A673 (cell line): ENCODE measurements at regions not wholly inside any gene's neighbourhood (a gene's known extent, or its start where the extent isn't known, plus 50 kb on each side); places are given as distances from the start of the nearest gene placed in this dataset.

Experiments
- BruUV-seq: library from RNA; stranded (reverse); fragments of 400-500 nt; replicated peaks from 2 replicates; lab custom pipeline; 2021; lab: Mats Ljungman, UMichigan
- CTCF ChIA-PET: fragments of 300-600 bp; sonication (Branson Sonifier 250); formaldehyde crosslinking; loops from one replicate; lab custom pipeline; 2022; ENCODE audit warnings: antibody characterized with exemption; lab: Charles Lee
- POLR2A ChIA-PET: fragments of 300-600 bp; sonication (Branson Sonifier 250); formaldehyde crosslinking; loops from one replicate; lab custom pipeline; 2022; ENCODE audit warnings: antibody characterized with exemption; ENCODE audit not compliant: low non-redundant PET; lab: Charles Lee
- DNase-seq: peaks from one replicate; pipeline ENCODE4 v3.0.0-alpha.2; 2015; ENCODE audit warnings: low spot score
- H3K27ac ChIP-seq: fragments of 200-600 bp; sonication (generic); 2 replicates; pipeline ENCODE4 v1.5.1; 2016; ENCODE audit warnings: mixed run types, low read depth, mild to moderate bottlenecking, mixed read lengths, antibody characterized with exemption, low read length; ENCODE audit not compliant: poor library complexity, severe bottlenecking
- H3K27me3 ChIP-seq: fragments of 200-600 bp; sonication (generic); replicated peaks from 2 replicates; pipeline ENCODE4 v1.6.1; 2017; ENCODE audit warnings: mixed run types, low read depth, mild to moderate bottlenecking, mixed read lengths, antibody characterized with exemption, low read length; ENCODE audit not compliant: insufficient read depth, poor library complexity
- H3K36me3 ChIP-seq: fragments of 200-600 bp; sonication (generic); 2 replicates; pipeline ENCODE4 v1.6.1; 2016; ENCODE audit warnings: mixed run types, mild to moderate bottlenecking, mixed read lengths, antibody characterized with exemption, low read length; ENCODE audit not compliant: insufficient read depth, poor library complexity, severe bottlenecking
- H3K4me1 ChIP-seq: fragments of 200-600 bp; sonication (generic); 2 replicates; pipeline ENCODE4 v1.6.1; 2017; ENCODE audit warnings: mixed run types, mild to moderate bottlenecking, mixed read lengths, antibody characterized with exemption, low read length; ENCODE audit not compliant: insufficient read depth, poor library complexity, severe bottlenecking
- H3K4me3 ChIP-seq: fragments of 200-600 bp; sonication (generic); 2 replicates; pipeline ENCODE4 v1.5.1; 2016; ENCODE audit warnings: low read depth, mixed run types, mild to moderate bottlenecking, mixed read lengths, low read length; ENCODE audit not compliant: poor library complexity, severe bottlenecking
- H3K9me3 ChIP-seq: fragments of 200-600 bp; sonication (generic); 2 replicates; pipeline ENCODE4 v1.6.1; 2016; ENCODE audit warnings: mixed run types, low read depth, mild to moderate bottlenecking, mixed read lengths, antibody characterized with exemption, low read length; ENCODE audit not compliant: poor library complexity, severe bottlenecking
- CTCF ChIP-seq: fragments of 300-800, 200-600 bp; sonication (generic); conservative IDR thresholded peaks from 2 replicates; pipeline ENCODE4 v1.5.1; 2017; ENCODE audit warnings: low read depth, mild to moderate bottlenecking, antibody characterized with exemption, low read length, moderate library complexity, mixed read lengths
- EZH2 ChIP-seq: fragments of 200-600 bp; sonication (generic); IDR thresholded peaks from 2 replicates; pipeline ENCODE4 v1.6.1; 2017; ENCODE audit warnings: borderline replicate concordance, low read depth, mild to moderate bottlenecking, mixed read lengths, antibody characterized with exemption, low read length; ENCODE audit not compliant: poor library complexity, severe bottlenecking
- intact Hi-C: fragments of 100-400 bp; cut with micrococcal nuclease; formaldehyde crosslinking; loops from one replicate; pipeline ENCODE4 v1.10.0; 2022; ENCODE audit not compliant: unreplicated experiment

- intact Hi-C loops = no loop called here
- Histone ChIP-seq H3K9me3 (no peaks in the 10 kb centered on the region), H3K4me1 (peaks cover 16% of the 10 kb centered on the region), H3K36me3 (no peaks in the 10 kb centered on the region), H3K27ac (no peak overlapping the region), H3K27me3 (no peaks in the 10 kb centered on the region), H3K4me3 (no peak overlapping the region)
- POLR2A ChIA-PET = no interaction called here
- TF ChIP-seq CTCF (no peak), EZH2 (no peak)
- peak; percentile 42 for DNase-seq
- CTCF ChIA-PET = no interaction called here
- no TSS peak for BruUV-seq
These were observed 195.0 kb upstream of the RGS18 start for GRCh38 chr1:191963286-191963685.

- intact Hi-C loops = no loop called here
- Histone ChIP-seq H3K4me1 (peaks cover 16% of the 10 kb centered on the region), H3K4me3 (no peak overlapping the region), H3K27me3 (no peaks in the 10 kb centered on the region), H3K27ac (peak overlapping the region; percentile 8), H3K9me3 (no peaks in the 10 kb centered on the region), H3K36me3 (no peaks in the 10 kb centered on the region)
- DNase-seq = peak; percentile 20
- TF ChIP-seq EZH2 (no peak), CTCF (no peak)
- CTCF ChIA-PET = no interaction called here
- no TSS peak for BruUV-seq
- POLR2A ChIA-PET = no interaction called here
These were observed 194.3 kb upstream of the RGS18 start for GRCh38 chr1:191963781-191964455.

- Histone ChIP-seq H3K27ac (no peak overlapping the region), H3K4me3 (no peak overlapping the region), H3K36me3 (no peaks in the 10 kb centered on the region), H3K9me3 (no peaks in the 10 kb centered on the region), H3K27me3 (no peaks in the 10 kb centered on the region), H3K4me1 (peaks cover 5% of the 10 kb centered on the region)
- ChIA-PET POLR2A (no interaction called here), CTCF (no interaction called here)
- DNase-seq = no peak
- TF ChIP-seq EZH2 (no peak), CTCF (no peak)
- no TSS peak for BruUV-seq
- intact Hi-C loops = no loop called here
These were observed 189.0 kb upstream of the RGS18 start for GRCh38 chr1:191969290-191969689.
